ENCODE measurements at regions not wholly inside any gene's neighbourhood (a gene's known extent, or its start where the extent isn't known, plus 50 kb on each side); places are given as distances from the start of the nearest gene placed in this dataset.

- no peak overlapping the region for H2AFZ ChIP-seq (ENCODE audit: low read length)
- no peak overlapping the region for H3K4me2 ChIP-seq (ENCODE audit: low read depth, low read length)
- ATAC-seq (no peak), FAIRE-seq (no peak), DNase-seq (ENCODE audit: low spot score) (no peak)
- in situ Hi-C loops (cut with HindIII; ENCODE audit: extremely low pct_ligation_motif_present, low pct_unique_long_range_greater_than_20kb) (no loop called here), intact Hi-C loops (cut with micrococcal nuclease; ENCODE audit: unreplicated experiment) (no loop called here)
- H3K79me2 ChIP-seq (ENCODE audit: insufficient read depth, low read length), result no peaks in the 10 kb centered on the region
- H3K36me3 ChIP-seq (replicated peaks in 1 of 2; ENCODE audit: control insufficient read depth in 1 of 2, insufficient read depth in 2 of 2, low read length in 2 of 2), result no peaks in the 10 kb centered on the region
- H3K27me3 ChIP-seq (ENCODE audit: control insufficient read depth in 1 of 2, insufficient read depth in 2 of 2, low read length in 2 of 2), result no peaks in the 10 kb centered on the region
- H3K9ac ChIP-seq (ENCODE audit: insufficient read depth, low read depth, low read length), result no peak overlapping the region
- no peaks in the 10 kb centered on the region for H4K20me1 ChIP-seq (ENCODE audit: insufficient read depth, low read length)
- POLR2A ChIA-PET, result no interaction called here
- TF ChIP-seq ZSCAN5A (CRISPR knock-in tag; IDR thresholded peaks at IDR 0.05; ENCODE audit: borderline replicate concordance) (no peak), ZFP62 (CRISPR knock-in tag; IDR thresholded peaks at IDR 0.05) (no peak), ARID2 (CRISPR knock-in tag; IDR thresholded peaks at IDR 0.05; ENCODE audit: borderline replicate concordance) (no peak), BHLHE40 (IDR thresholded peaks at IDR 0.05; ENCODE audit: low read length) (no peak), HNRNPL (IDR thresholded peaks at IDR 0.05; ENCODE audit: low read depth, low read length) (no peak), RFXANK (CRISPR knock-in tag; IDR thresholded peaks at IDR 0.05) (no peak), GLI4 (CRISPR knock-in tag; IDR thresholded peaks at IDR 0.05; ENCODE audit: borderline replicate concordance) (no peak), YEATS2 (CRISPR knock-in tag; IDR thresholded peaks at IDR 0.05; ENCODE audit: borderline replicate concordance) (no peak), ZNF75D (CRISPR knock-in tag; IDR thresholded peaks at IDR 0.05; ENCODE audit: borderline replicate concordance) (no peak), HOXA5 (CRISPR knock-in tag; IDR thresholded peaks at IDR 0.05) (no peak), ZBTB37 (CRISPR knock-in tag; IDR thresholded peaks at IDR 0.05) (no peak), ZGPAT (CRISPR knock-in tag; IDR thresholded peaks at IDR 0.05) (no peak), IRX3 (CRISPR knock-in tag; IDR thresholded peaks at IDR 0.05; ENCODE audit: borderline replicate concordance, low read depth) (no peak), ARNT (IDR thresholded peaks at IDR 0.05) (no peak)
- H3K4me3 ChIP-seq (replicated peaks in 1 of 3; ENCODE audit: insufficient read depth in 1 of 3, low read depth in 2 of 3, low read length in 3 of 3), result no peak overlapping the region
- no peak overlapping the region for H3K27ac ChIP-seq (ENCODE audit: extremely low read length, insufficient read depth, low read length)
- CTCF ChIA-PET (ENCODE audit: low intra/inter-chr PET ratio, low total read pairs), result no interaction called here
- no peaks in the 10 kb centered on the region for H3K4me1 ChIP-seq (ENCODE audit: insufficient read depth, low read length)
- BruUV-seq (replicated peaks), result no TSS peak
- H3K9me3 ChIP-seq (ENCODE audit: low read length), result no peaks in the 10 kb centered on the region
- WGBS (ENCODE audit: low lambda C conversion rate), result 12% methylated on average over 1 of the region's 1 CpG
Observed at GRCh38 chr5:145118127-145118526, 717.0 kb downstream of the PRELID2 start.

All from HepG2 (cell line).